GM12878 (cell line): ENCODE measurements at regions not wholly inside any gene's neighbourhood (a gene's known extent, or its start where the extent isn't known, plus 50 kb on each side); places are given as distances from the start of the nearest gene placed in this dataset.
"Not testable (repeated sequence)": the region's sequence is repeated elsewhere in the genome, so short reads cannot be mapped to it uniquely, and the experiment has no call there.

ENCODE experiments used
- ATAC-seq: fragments of 200-7000 bp; cut with Tn5 transposase; 3 replicates; pipeline ENCODE4 v1.9.1; 2020; ENCODE audit warnings: mild to moderate bottlenecking, moderate library complexity
- BruUV-seq: library from RNA; stranded (reverse); fragments of 400-500 nt; replicated peaks from 2 replicates; lab custom pipeline; 2021; lab: Mats Ljungman, UMichigan
- CTCF ChIA-PET: fragments of 300-600 bp; sonication (Branson Sonifier 250); formaldehyde crosslinking; extraction: SDS; loops from one replicate; lab custom pipeline; 2021; ENCODE audit warnings: inconsistent platforms; lab: Yijun Ruan, JAX
- POLR2A ChIA-PET: fragments of 350-600 bp; formaldehyde crosslinking; extraction: SDS; loops from one replicate; lab custom pipeline; 2021; ENCODE audit warnings: inconsistent platforms; lab: Charles Lee
- RAD21 ChIA-PET: fragments of 300-600 bp; sonication (Branson Sonifier 250); formaldehyde crosslinking; loops from one replicate; lab custom pipeline; 2023; ENCODE audit warnings: antibody characterized with exemption; ENCODE audit not compliant: unreplicated experiment; lab: Charles Lee
- SMC1A ChIA-PET: fragments of 300-600 bp; sonication (Branson Sonifier 250); formaldehyde crosslinking; loops from one replicate; lab custom pipeline; 2023; ENCODE audit not compliant: unreplicated experiment, uncharacterized antibody; lab: Charles Lee
- DNase-seq: peaks from one replicate; pipeline ENCODE4 v3.0.0-alpha.2; 2011; ENCODE audit warnings: low read depth, low spot score
- FAIRE-seq: peaks from 3 replicates; lab custom pipeline; 2011; peaks lifted over from hg19 to GRCh38; lab: Jason Lieb, UNC
- H2AFZ ChIP-seq: 2 replicates; pipeline ENCODE4 v1.6.0; 2011; ENCODE audit warnings: low read depth, low read length, control low read depth; ENCODE audit not compliant: control insufficient read depth
- H3K27ac ChIP-seq: 2 replicates; pipeline ENCODE4 v1.5.1; 2011; ENCODE audit warnings: control low read depth; ENCODE audit not compliant: control insufficient read depth, insufficient read depth
- H3K27me3 ChIP-seq, 2 experiments: replicated peaks in 1 of 2; 2 replicates each; pipeline versions ENCODE4 v1.6.0 to v1.6.1; 2011; ENCODE audit warnings: low read length in 1 of 2; ENCODE audit not compliant: control insufficient read depth in 2 of 2, insufficient read depth in 2 of 2
- H3K36me3 ChIP-seq, 2 experiments: 2 replicates each; pipeline ENCODE4 v1.5.1; 2011; ENCODE audit warnings: low read length in 1 of 2; ENCODE audit not compliant: control insufficient read depth in 2 of 2, insufficient read depth in 2 of 2
- H3K4me1 ChIP-seq: 2 replicates; pipeline ENCODE4 v1.6.1; 2011; ENCODE audit warnings: mild to moderate bottlenecking, low read length, moderate library complexity, mixed read lengths; ENCODE audit not compliant: control insufficient read depth, insufficient read depth
- H3K4me2 ChIP-seq: 2 replicates; pipeline ENCODE4 v1.6.0; 2011; ENCODE audit warnings: control low read depth; ENCODE audit not compliant: control insufficient read depth, insufficient read depth
- H3K4me3 ChIP-seq: fragments of 200-600 bp; sonication (generic); 2 replicates; pipeline ENCODE4 v1.5.1; 2016
- H3K79me2 ChIP-seq: 2 replicates; pipeline ENCODE4 v1.6.0; 2011; ENCODE audit warnings: low read length; ENCODE audit not compliant: control insufficient read depth, insufficient read depth
- H3K9ac ChIP-seq: 2 replicates; pipeline ENCODE4 v1.8.0; 2011; ENCODE audit warnings: low read length, control low read depth, mixed read lengths; ENCODE audit not compliant: control insufficient read depth, insufficient read depth
- H3K9me3 ChIP-seq: replicated peaks from 3 replicates; pipeline ENCODE4 v1.5.1; 2011; ENCODE audit warnings: mild to moderate bottlenecking, low read length; ENCODE audit not compliant: control insufficient read depth, insufficient read depth
- H4K20me1 ChIP-seq: 2 replicates; pipeline ENCODE4 v1.6.0; 2011; ENCODE audit not compliant: control insufficient read depth, insufficient read depth
- E4F1 ChIP-seq: fragments of 450-650 bp; IDR thresholded peaks from 2 replicates; pipeline ENCODE4 v1.6.1; 2018; ENCODE audit warnings: borderline replicate concordance, mild to moderate bottlenecking; ENCODE audit not compliant: partially characterized antibody
- JUNB ChIP-seq: IDR thresholded peaks from 2 replicates; pipeline ENCODE4 v1.6.1; 2016; ENCODE audit warnings: antibody characterized with exemption, mild to moderate bottlenecking
- SIN3A ChIP-seq: IDR thresholded peaks from 2 replicates; pipeline ENCODE4 v1.6.1; 2012; ENCODE audit warnings: low read depth, low read length, improper control_type of control experiment
- USF2 ChIP-seq: IDR thresholded peaks from 2 replicates; pipeline ENCODE4 v1.6.1; 2011; ENCODE audit warnings: low read depth, low read length, improper control_type of control experiment, borderline replicate concordance
- ZNF207 ChIP-seq: fragments of 450-650 bp; IDR thresholded peaks from 2 replicates; pipeline ENCODE4 v1.6.1; 2014; ENCODE audit warnings: antibody characterized with exemption, mild to moderate bottlenecking, borderline replicate concordance
- WGBS: methylation state at CpG from one replicate; pipeline ENCODE4 v1.1.6; 2016; ENCODE audit warnings: low lambda C conversion rate; ENCODE audit not compliant: insufficient replicate concordance, insufficient coverage; ENCODE audit errors: missing lambda C conversion rate; 5-methylcytosine and 5-hydroxymethylcytosine counted together
- in situ Hi-C: fragments of 300-500 bp; cut with MboI; formaldehyde crosslinking; loops from 9 replicates; pipeline ENCODE4 v1.14.3; 2018; ENCODE audit warnings: mixed read lengths
- intact Hi-C: fragments of 100-400 bp; cut with micrococcal nuclease; formaldehyde crosslinking; loops from one replicate; pipeline ENCODE4 v1.14.2; 2022; ENCODE audit not compliant: unreplicated experiment

- no peak for TF ChIP-seq E4F1
- no peak for TF ChIP-seq JUNB
- no peak for TF ChIP-seq ZNF207
- no peak for TF ChIP-seq SIN3A
- no peak for TF ChIP-seq USF2
Measured at GRCh38 chr4:64899563-64899962, 490.3 kb upstream of the TECRL start (continued).

DNA sequence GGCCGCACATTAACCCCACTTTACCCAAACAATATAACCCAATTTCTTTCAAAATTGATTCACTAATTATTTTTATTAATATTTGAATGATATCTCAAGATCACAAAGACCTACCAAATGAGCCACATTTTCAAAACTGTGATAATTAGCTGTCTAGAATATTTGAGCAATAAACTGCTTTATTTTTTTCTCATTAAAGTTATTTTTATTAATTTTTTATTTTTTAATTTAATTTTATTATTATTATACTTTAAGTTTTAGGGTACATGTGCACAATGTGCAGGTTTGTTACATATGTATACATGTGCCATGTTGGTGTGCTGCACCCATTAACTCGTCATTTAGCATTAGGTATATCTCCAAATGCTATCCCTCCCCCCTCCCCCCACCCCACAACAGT is 489.8 kb upstream of the TECRL start:
- RAD21 ChIA-PET = not testable (repeated sequence)

More for the DNA sequence above, 489.8 kb upstream of the TECRL start:
- DNase-seq, H3K4me1 ChIP-seq, H3K79me2 ChIP-seq, H4K20me1 ChIP-seq, H3K4me3 ChIP-seq, H3K9ac ChIP-seq, intact Hi-C loops, CTCF ChIA-PET, ATAC-seq, FAIRE-seq, H3K27ac ChIP-seq, BruUV-seq, H3K36me3 ChIP-seq, POLR2A ChIA-PET, H3K9me3 ChIP-seq, SMC1A ChIA-PET, H2AFZ ChIP-seq, H3K4me2 ChIP-seq, H3K27me3 ChIP-seq, in situ Hi-C loops: not testable (repeated sequence)
- WGBS = 0% methylated on average over 1 of the region's 2 CpGs
